SK-N-SH treated with all-trans-retinoic acid at 6 μM for 48 hours (cell line): ENCODE measurements at regions not wholly inside any gene's neighbourhood (a gene's known extent, or its start where the extent isn't known, plus 50 kb on each side); places are given as distances from the start of the nearest gene placed in this dataset.

Source experiments
- ATAC-seq: fragments of 200-7000 bp; cut with Tn5 transposase; 3 replicates; pipeline ENCODE4 v1.9.1; 2020; ENCODE audit warnings: mild to moderate bottlenecking, moderate library complexity
- ARNTL ChIP-seq: fragments of 450-650 bp; formaldehyde crosslinking; IDR thresholded peaks from 2 replicates; pipeline ENCODE4 v1.5.0; 2020; ENCODE audit warnings: low read depth, mild to moderate bottlenecking, moderate library complexity, borderline replicate concordance
- BACH2 ChIP-seq: fragments of 250-450 bp; sonication (Bioruptor Pico); IDR thresholded peaks from 2 replicates; pipeline ENCODE4 v1.9.0; 2021; ENCODE audit warnings: mild to moderate bottlenecking, borderline replicate concordance
- CSDC2 ChIP-seq: fragments of 250-450 bp; sonication (Bioruptor Pico); IDR thresholded peaks from 2 replicates; pipeline ENCODE4 v1.5.0; 2020; ENCODE audit warnings: mild to moderate bottlenecking, moderate library complexity
- CSRNP3 ChIP-seq: fragments of 250-450 bp; sonication (Bioruptor Pico); IDR thresholded peaks from 2 replicates; pipeline ENCODE4 v1.5.1; 2021; ENCODE audit warnings: mild to moderate bottlenecking, moderate library complexity
- ESRRG ChIP-seq: fragments of 250-450 bp; sonication (Bioruptor Pico); IDR thresholded peaks from 2 replicates; pipeline ENCODE4 v1.6.1; 2021; ENCODE audit warnings: mild to moderate bottlenecking
- ISL1 ChIP-seq: fragments of 250-450 bp; sonication (Bioruptor Pico); IDR thresholded peaks from 2 replicates; pipeline ENCODE4 v2.1.2; 2022; ENCODE audit warnings: mild to moderate bottlenecking, moderate library complexity
- OSR1 ChIP-seq: fragments of 250-450 bp; sonication (Bioruptor Pico); IDR thresholded peaks from 2 replicates; pipeline ENCODE4 v1.8.0; 2022; ENCODE audit warnings: moderate library complexity, mild to moderate bottlenecking, inconsistent platforms
- PPARA ChIP-seq: fragments of 250-450 bp; sonication (Bioruptor Pico); IDR thresholded peaks from 2 replicates; pipeline ENCODE4 v1.5.0; 2020; ENCODE audit warnings: mild to moderate bottlenecking, borderline replicate concordance
- RARB ChIP-seq: fragments of 250-450 bp; sonication (Bioruptor Pico); IDR thresholded peaks from 2 replicates; pipeline ENCODE4 v1.8.0; 2021; ENCODE audit warnings: mild to moderate bottlenecking, moderate library complexity
- TOX ChIP-seq: fragments of 250-450 bp; sonication (Bioruptor Pico); IDR thresholded peaks from 2 replicates; pipeline ENCODE4 v1.8.0; 2021; ENCODE audit warnings: mild to moderate bottlenecking, moderate library complexity, borderline replicate concordance
- ZC3H10 ChIP-seq: fragments of 250-450 bp; sonication (Bioruptor Pico); IDR thresholded peaks from 2 replicates; pipeline ENCODE4 v1.5.1; 2021; ENCODE audit warnings: mild to moderate bottlenecking, moderate library complexity
- ZFP3 ChIP-seq: fragments of 250-450 bp; sonication (Bioruptor Pico); IDR thresholded peaks from 2 replicates; pipeline ENCODE4 v1.5.0; 2020; ENCODE audit warnings: mild to moderate bottlenecking, moderate library complexity
- ZNF565 ChIP-seq: fragments of 450-650 bp; formaldehyde crosslinking; conservative IDR thresholded peaks from 2 replicates; pipeline ENCODE4 v1.5.0; 2020; ENCODE audit warnings: low read depth, mild to moderate bottlenecking, moderate library complexity
- ZNF70 ChIP-seq: fragments of 450-650 bp; formaldehyde crosslinking; IDR thresholded peaks from 2 replicates; pipeline ENCODE4 v1.5.0; 2020; ENCODE audit warnings: mild to moderate bottlenecking, moderate library complexity
- ZNF8 ChIP-seq: fragments of 450-650 bp; formaldehyde crosslinking; IDR thresholded peaks from 2 replicates; pipeline ENCODE4 v1.5.0; 2020; ENCODE audit warnings: mild to moderate bottlenecking, moderate library complexity
- TF ChIP-seq, protein P1 (sequence below): fragments of 250-450 bp; sonication (Bioruptor Pico); IDR thresholded peaks from 2 replicates; pipeline ENCODE4 v1.8.0; 2020; ENCODE audit warnings: mild to moderate bottlenecking, moderate library complexity, borderline replicate concordance
- TF ChIP-seq, protein P2 (sequence below): fragments of 250-450 bp; sonication (Bioruptor Pico); IDR thresholded peaks from 2 replicates; pipeline ENCODE4 v1.5.0; 2020; ENCODE audit warnings: mild to moderate bottlenecking, moderate library complexity
- TF ChIP-seq, protein P3 (sequence below): fragments of 250-450 bp; sonication (Bioruptor Pico); IDR thresholded peaks from 2 replicates; pipeline ENCODE4 v1.5.1; 2020; ENCODE audit warnings: low read depth, mild to moderate bottlenecking, moderate library complexity
- TF ChIP-seq, protein P4 (sequence below): fragments of 250-450 bp; sonication (Bioruptor Pico); IDR thresholded peaks from 2 replicates; pipeline ENCODE4 v1.8.0; 2021; ENCODE audit warnings: low read depth, mild to moderate bottlenecking, moderate library complexity, borderline replicate concordance

DNA sequence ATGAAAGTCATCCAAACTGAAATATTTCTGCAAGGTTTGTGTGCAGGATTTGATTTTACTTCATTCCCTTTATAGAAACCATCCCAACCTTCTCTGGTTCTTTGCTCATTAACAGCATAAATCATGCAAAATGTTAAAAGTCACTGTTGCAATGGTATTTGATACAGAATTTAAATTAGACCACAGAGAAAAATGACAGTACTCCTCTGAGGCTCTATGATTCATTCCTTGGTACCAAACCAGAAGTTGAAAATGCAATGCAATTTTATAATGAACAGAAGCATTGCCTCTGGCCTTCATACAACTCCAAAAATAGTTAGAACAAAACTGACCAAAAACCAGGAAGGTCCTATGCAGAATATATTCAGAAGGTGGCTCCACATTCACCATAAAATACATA is 607.1 kb downstream of the TLE1 start:
- TF ChIP-seq ISL1, result peak; percentile 15; the same call in 1 of the 2 replicates
- no peak for TF ChIP-seq ESRRG (CRISPR knock-in tag)
- no peak; the same call in 2 of the 3 replicates for ATAC-seq

- TF ChIP-seq ZFP3 (CRISPR knock-in tag), result no peak
- no peak for TF ChIP-seq ZNF565
- no peak for TF ChIP-seq ISL1
- TF ChIP-seq, protein P1, sequence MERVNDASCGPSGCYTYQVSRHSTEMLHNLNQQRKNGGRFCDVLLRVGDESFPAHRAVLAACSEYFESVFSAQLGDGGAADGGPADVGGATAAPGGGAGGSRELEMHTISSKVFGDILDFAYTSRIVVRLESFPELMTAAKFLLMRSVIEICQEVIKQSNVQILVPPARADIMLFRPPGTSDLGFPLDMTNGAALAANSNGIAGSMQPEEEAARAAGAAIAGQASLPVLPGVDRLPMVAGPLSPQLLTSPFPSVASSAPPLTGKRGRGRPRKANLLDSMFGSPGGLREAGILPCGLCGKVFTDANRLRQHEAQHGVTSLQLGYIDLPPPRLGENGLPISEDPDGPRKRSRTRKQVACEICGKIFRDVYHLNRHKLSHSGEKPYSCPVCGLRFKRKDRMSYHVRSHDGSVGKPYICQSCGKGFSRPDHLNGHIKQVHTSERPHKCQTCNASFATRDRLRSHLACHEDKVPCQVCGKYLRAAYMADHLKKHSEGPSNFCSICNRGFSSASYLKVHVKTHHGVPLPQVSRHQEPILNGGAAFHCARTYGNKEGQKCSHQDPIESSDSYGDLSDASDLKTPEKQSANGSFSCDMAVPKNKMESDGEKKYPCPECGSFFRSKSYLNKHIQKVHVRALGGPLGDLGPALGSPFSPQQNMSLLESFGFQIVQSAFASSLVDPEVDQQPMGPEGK (CRISPR knock-in tag), result no peak
- TF ChIP-seq ZNF70 (CRISPR knock-in tag), result no peak
- no peak for TF ChIP-seq ESRRG (CRISPR knock-in tag)
- no peak for TF ChIP-seq ZC3H10 (CRISPR knock-in tag)
- no peak for TF ChIP-seq ZNF8
- no peak for TF ChIP-seq OSR1
- TF ChIP-seq ARNTL (CRISPR knock-in tag), result no peak
- TF ChIP-seq, all 23 proteins: peak for 0
- no peak for ATAC-seq
Measured at GRCh38 chr9:81080900-81081299, 608.4 kb downstream of the TLE1 start.

GRCh38 chr9:81080185-81080584 is 609.2 kb downstream of the TLE1 start:
- no peak for ATAC-seq
- TF ChIP-seq CSRNP3 (CRISPR knock-in tag) (no peak), PPARA (no peak), BACH2 (no peak), ISL1 (no peak), ESRRG (CRISPR knock-in tag) (no peak), ZC3H10 (CRISPR knock-in tag) (no peak), RARB (no peak), OSR1 (no peak), ARNTL (CRISPR knock-in tag) (no peak), ZNF565 (no peak), ZFP3 (CRISPR knock-in tag) (no peak), CSDC2 (CRISPR knock-in tag) (no peak), ZNF8 (no peak), TOX (CRISPR knock-in tag) (no peak)
- TF ChIP-seq, protein P2, sequence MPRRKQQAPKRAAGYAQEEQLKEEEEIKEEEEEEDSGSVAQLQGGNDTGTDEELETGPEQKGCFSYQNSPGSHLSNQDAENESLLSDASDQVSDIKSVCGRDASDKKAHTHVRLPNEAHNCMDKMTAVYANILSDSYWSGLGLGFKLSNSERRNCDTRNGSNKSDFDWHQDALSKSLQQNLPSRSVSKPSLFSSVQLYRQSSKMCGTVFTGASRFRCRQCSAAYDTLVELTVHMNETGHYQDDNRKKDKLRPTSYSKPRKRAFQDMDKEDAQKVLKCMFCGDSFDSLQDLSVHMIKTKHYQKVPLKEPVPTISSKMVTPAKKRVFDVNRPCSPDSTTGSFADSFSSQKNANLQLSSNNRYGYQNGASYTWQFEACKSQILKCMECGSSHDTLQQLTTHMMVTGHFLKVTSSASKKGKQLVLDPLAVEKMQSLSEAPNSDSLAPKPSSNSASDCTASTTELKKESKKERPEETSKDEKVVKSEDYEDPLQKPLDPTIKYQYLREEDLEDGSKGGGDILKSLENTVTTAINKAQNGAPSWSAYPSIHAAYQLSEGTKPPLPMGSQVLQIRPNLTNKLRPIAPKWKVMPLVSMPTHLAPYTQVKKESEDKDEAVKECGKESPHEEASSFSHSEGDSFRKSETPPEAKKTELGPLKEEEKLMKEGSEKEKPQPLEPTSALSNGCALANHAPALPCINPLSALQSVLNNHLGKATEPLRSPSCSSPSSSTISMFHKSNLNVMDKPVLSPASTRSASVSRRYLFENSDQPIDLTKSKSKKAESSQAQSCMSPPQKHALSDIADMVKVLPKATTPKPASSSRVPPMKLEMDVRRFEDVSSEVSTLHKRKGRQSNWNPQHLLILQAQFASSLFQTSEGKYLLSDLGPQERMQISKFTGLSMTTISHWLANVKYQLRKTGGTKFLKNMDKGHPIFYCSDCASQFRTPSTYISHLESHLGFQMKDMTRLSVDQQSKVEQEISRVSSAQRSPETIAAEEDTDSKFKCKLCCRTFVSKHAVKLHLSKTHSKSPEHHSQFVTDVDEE (CRISPR knock-in tag), result no peak
- TF ChIP-seq, protein P3, sequence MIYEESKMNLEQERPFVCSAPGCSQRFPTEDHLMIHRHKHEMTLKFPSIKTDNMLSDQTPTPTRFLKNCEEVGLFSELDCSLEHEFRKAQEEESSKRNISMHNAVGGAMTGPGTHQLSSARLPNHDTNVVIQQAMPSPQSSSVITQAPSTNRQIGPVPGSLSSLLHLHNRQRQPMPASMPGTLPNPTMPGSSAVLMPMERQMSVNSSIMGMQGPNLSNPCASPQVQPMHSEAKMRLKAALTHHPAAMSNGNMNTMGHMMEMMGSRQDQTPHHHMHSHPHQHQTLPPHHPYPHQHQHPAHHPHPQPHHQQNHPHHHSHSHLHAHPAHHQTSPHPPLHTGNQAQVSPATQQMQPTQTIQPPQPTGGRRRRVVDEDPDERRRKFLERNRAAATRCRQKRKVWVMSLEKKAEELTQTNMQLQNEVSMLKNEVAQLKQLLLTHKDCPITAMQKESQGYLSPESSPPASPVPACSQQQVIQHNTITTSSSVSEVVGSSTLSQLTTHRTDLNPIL, result no peak
- TF ChIP-seq, protein P4, sequence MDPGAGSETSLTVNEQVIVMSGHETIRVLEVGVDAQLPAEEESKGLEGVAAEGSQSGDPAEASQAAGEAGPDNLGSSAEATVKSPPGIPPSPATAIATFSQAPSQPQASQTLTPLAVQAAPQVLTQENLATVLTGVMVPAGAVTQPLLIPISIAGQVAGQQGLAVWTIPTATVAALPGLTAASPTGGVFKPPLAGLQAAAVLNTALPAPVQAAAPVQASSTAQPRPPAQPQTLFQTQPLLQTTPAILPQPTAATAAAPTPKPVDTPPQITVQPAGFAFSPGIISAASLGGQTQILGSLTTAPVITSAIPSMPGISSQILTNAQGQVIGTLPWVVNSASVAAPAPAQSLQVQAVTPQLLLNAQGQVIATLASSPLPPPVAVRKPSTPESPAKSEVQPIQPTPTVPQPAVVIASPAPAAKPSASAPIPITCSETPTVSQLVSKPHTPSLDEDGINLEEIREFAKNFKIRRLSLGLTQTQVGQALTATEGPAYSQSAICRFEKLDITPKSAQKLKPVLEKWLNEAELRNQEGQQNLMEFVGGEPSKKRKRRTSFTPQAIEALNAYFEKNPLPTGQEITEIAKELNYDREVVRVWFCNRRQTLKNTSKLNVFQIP, result no peak
- TF ChIP-seq, protein P1 (CRISPR knock-in tag), result no peak
